A673 (cell line): ENCODE measurements at regions not wholly inside any gene's neighbourhood (a gene's known extent, or its start where the extent isn't known, plus 50 kb on each side); places are given as distances from the start of the nearest gene placed in this dataset.

ENCODE experiments used
- BruUV-seq: library from RNA; stranded (reverse); fragments of 400-500 nt; replicated peaks from 2 replicates; lab custom pipeline; 2021; lab: Mats Ljungman, UMichigan
- CTCF ChIA-PET: fragments of 300-600 bp; sonication (Branson Sonifier 250); formaldehyde crosslinking; loops from one replicate; lab custom pipeline; 2022; ENCODE audit warnings: antibody characterized with exemption; lab: Charles Lee
- POLR2A ChIA-PET: fragments of 300-600 bp; sonication (Branson Sonifier 250); formaldehyde crosslinking; loops from one replicate; lab custom pipeline; 2022; ENCODE audit warnings: antibody characterized with exemption; ENCODE audit not compliant: low non-redundant PET; lab: Charles Lee
- DNase-seq: peaks from one replicate; pipeline ENCODE4 v3.0.0-alpha.2; 2015; ENCODE audit warnings: low spot score
- H3K27ac ChIP-seq: fragments of 200-600 bp; sonication (generic); 2 replicates; pipeline ENCODE4 v1.5.1; 2016; ENCODE audit warnings: mixed run types, low read depth, mild to moderate bottlenecking, mixed read lengths, antibody characterized with exemption, low read length; ENCODE audit not compliant: poor library complexity, severe bottlenecking
- H3K27me3 ChIP-seq: fragments of 200-600 bp; sonication (generic); replicated peaks from 2 replicates; pipeline ENCODE4 v1.6.1; 2017; ENCODE audit warnings: mixed run types, low read depth, mild to moderate bottlenecking, mixed read lengths, antibody characterized with exemption, low read length; ENCODE audit not compliant: insufficient read depth, poor library complexity
- H3K36me3 ChIP-seq: fragments of 200-600 bp; sonication (generic); 2 replicates; pipeline ENCODE4 v1.6.1; 2016; ENCODE audit warnings: mixed run types, mild to moderate bottlenecking, mixed read lengths, antibody characterized with exemption, low read length; ENCODE audit not compliant: insufficient read depth, poor library complexity, severe bottlenecking
- H3K4me1 ChIP-seq: fragments of 200-600 bp; sonication (generic); 2 replicates; pipeline ENCODE4 v1.6.1; 2017; ENCODE audit warnings: mixed run types, mild to moderate bottlenecking, mixed read lengths, antibody characterized with exemption, low read length; ENCODE audit not compliant: insufficient read depth, poor library complexity, severe bottlenecking
- H3K4me3 ChIP-seq: fragments of 200-600 bp; sonication (generic); 2 replicates; pipeline ENCODE4 v1.5.1; 2016; ENCODE audit warnings: low read depth, mixed run types, mild to moderate bottlenecking, mixed read lengths, low read length; ENCODE audit not compliant: poor library complexity, severe bottlenecking
- H3K9me3 ChIP-seq: fragments of 200-600 bp; sonication (generic); 2 replicates; pipeline ENCODE4 v1.6.1; 2016; ENCODE audit warnings: mixed run types, low read depth, mild to moderate bottlenecking, mixed read lengths, antibody characterized with exemption, low read length; ENCODE audit not compliant: poor library complexity, severe bottlenecking
- CTCF ChIP-seq: fragments of 300-800, 200-600 bp; sonication (generic); conservative IDR thresholded peaks from 2 replicates; pipeline ENCODE4 v1.5.1; 2017; ENCODE audit warnings: low read depth, mild to moderate bottlenecking, antibody characterized with exemption, low read length, moderate library complexity, mixed read lengths
- EZH2 ChIP-seq: fragments of 200-600 bp; sonication (generic); IDR thresholded peaks from 2 replicates; pipeline ENCODE4 v1.6.1; 2017; ENCODE audit warnings: borderline replicate concordance, low read depth, mild to moderate bottlenecking, mixed read lengths, antibody characterized with exemption, low read length; ENCODE audit not compliant: poor library complexity, severe bottlenecking
- intact Hi-C: fragments of 100-400 bp; cut with micrococcal nuclease; formaldehyde crosslinking; loops from one replicate; pipeline ENCODE4 v1.10.0; 2022; ENCODE audit not compliant: unreplicated experiment

GRCh38 chr13:106382534-106382933, 152.9 kb downstream of the EFNB2 start:
- H3K36me3 ChIP-seq = no peaks in the 10 kb centered on the region
- no peaks in the 10 kb centered on the region for H3K4me1 ChIP-seq
- no peak for TF ChIP-seq CTCF
- no peak for TF ChIP-seq EZH2
- BruUV-seq = no TSS peak
- H3K4me3 ChIP-seq = no peak overlapping the region
- H3K27ac ChIP-seq = no peak overlapping the region
- CTCF ChIA-PET = no interaction called here
- POLR2A ChIA-PET = no interaction called here
- H3K9me3 ChIP-seq = no peaks in the 10 kb centered on the region
- H3K27me3 ChIP-seq = no peaks in the 10 kb centered on the region
- intact Hi-C loops = no loop called here
- DNase-seq = no peak

- no peaks in the 10 kb centered on the region for H3K27me3 ChIP-seq
- H3K4me1 ChIP-seq = no peaks in the 10 kb centered on the region
- POLR2A ChIA-PET = no interaction called here
- H3K4me3 ChIP-seq = no peak overlapping the region
- CTCF ChIA-PET = no interaction called here
- H3K36me3 ChIP-seq = no peaks in the 10 kb centered on the region
- no peak overlapping the region for H3K27ac ChIP-seq
- no TSS peak for BruUV-seq
- no peak for DNase-seq
- TF ChIP-seq CTCF (no peak), EZH2 (no peak)
- intact Hi-C loops = no loop called here
- no peaks in the 10 kb centered on the region for H3K9me3 ChIP-seq
Measured at GRCh38 chr13:106381091-106381490, 154.4 kb downstream of the EFNB2 start.

- POLR2A ChIA-PET = no interaction called here
- CTCF ChIA-PET = no interaction called here
- Histone ChIP-seq H3K9me3 (no peaks in the 10 kb centered on the region), H3K27me3 (no peaks in the 10 kb centered on the region), H3K27ac (no peak overlapping the region), H3K4me1 (no peaks in the 10 kb centered on the region), H3K36me3 (no peaks in the 10 kb centered on the region), H3K4me3 (no peak overlapping the region)
- no peak for TF ChIP-seq EZH2
- DNase-seq = no peak
- intact Hi-C loops = no loop called here
- no TSS peak for BruUV-seq
Measured at GRCh38 chr13:106377931-106378662, 157.4 kb downstream of the EFNB2 start.

- no peaks in the 10 kb centered on the region for H3K36me3 ChIP-seq
- DNase-seq = no peak
- no peak overlapping the region for H3K4me3 ChIP-seq
- BruUV-seq = no TSS peak
- H3K27ac ChIP-seq = no peak overlapping the region
- no peaks in the 10 kb centered on the region for H3K4me1 ChIP-seq
- TF ChIP-seq CTCF (no peak), EZH2 (no peak)
- no peaks in the 10 kb centered on the region for H3K9me3 ChIP-seq
- intact Hi-C loops = no loop called here
- CTCF ChIA-PET = no interaction called here
- POLR2A ChIA-PET = no interaction called here
- no peaks in the 10 kb centered on the region for H3K27me3 ChIP-seq
Measured at GRCh38 chr13:106377341-106377740, 158.1 kb downstream of the EFNB2 start.
